Nephron progenitor cell (in vitro differentiated cells): ENCODE measurements at regions not wholly inside any gene's neighbourhood (a gene's known extent, or its start where the extent isn't known, plus 50 kb on each side); places are given as distances from the start of the nearest gene placed in this dataset.
"Not testable (repeated sequence)": the region's sequence is repeated elsewhere in the genome, so short reads cannot be mapped to it uniquely, and the experiment has no call there.

ENCODE experiments used
- DNase-seq: peaks from one replicate; pipeline ENCODE4 v3.0.0; 2021
- H3K27ac Mint-ChIP-seq: 2 replicates; pipeline ENCODE4 v1.8.0; 2021; ENCODE audit warnings: mild to moderate bottlenecking, moderate library complexity, mixed read lengths
- H3K27me3 Mint-ChIP-seq: 2 replicates; pipeline ENCODE4 v1.8.0; 2021; ENCODE audit warnings: mild to moderate bottlenecking, low read depth, mixed read lengths; ENCODE audit not compliant: poor library complexity
- H3K36me3 Mint-ChIP-seq: 2 replicates; pipeline ENCODE4 v1.8.0; 2021; ENCODE audit warnings: low read depth, mixed read lengths
- H3K4me1 Mint-ChIP-seq: 2 replicates; pipeline ENCODE4 v1.8.0; 2021; ENCODE audit warnings: mixed read lengths
- H3K4me3 Mint-ChIP-seq: 2 replicates; pipeline ENCODE4 v1.8.0; 2021; ENCODE audit warnings: mild to moderate bottlenecking, moderate library complexity, mixed read lengths
- H3K9me3 Mint-ChIP-seq: 2 replicates; pipeline ENCODE4 v1.8.0; 2021; ENCODE audit warnings: mild to moderate bottlenecking, moderate library complexity, mixed read lengths
- TF ChIP-seq, protein P1 (sequence below): fragments of 200-600 bp; sonication (generic); IDR thresholded peaks from 2 replicates; pipeline ENCODE4 v1.5.0; 2021; ENCODE audit warnings: antibody characterized with exemption

DNA sequence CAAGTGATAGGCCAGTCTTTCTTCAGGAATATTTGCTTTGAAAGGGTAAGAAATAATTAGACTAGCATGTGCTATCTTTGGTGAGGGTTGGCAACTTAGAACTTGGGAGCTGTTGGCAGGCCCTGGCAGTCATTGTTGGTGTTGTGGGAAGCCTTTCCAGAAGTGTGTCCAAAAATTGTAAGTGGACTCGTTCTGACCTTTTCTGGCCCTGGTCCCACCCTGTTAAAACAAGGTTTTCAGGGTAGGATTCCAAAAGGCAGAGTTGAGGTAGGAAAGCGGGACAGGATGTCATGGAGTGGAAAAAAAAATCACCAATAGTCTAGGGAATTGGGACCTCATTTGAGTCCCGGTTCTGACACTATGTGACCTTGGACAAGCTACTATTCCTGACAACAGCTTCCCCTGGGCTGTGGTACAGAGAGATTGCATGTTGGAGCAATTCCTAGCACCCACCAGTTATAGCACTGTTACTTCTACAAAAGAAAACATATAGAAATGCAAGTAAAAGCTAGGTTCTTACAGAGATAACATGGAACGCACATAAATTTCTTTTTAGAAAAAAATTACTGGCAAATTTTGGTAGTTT is 299.3 kb upstream of the DDI1 start:
- Mint-ChIP-seq H3K27ac (peak overlapping the region; percentile 29), H3K4me3 (no peak overlapping the region), H3K36me3 (peaks cover 6% of the 10 kb centered on the region)

DNA sequence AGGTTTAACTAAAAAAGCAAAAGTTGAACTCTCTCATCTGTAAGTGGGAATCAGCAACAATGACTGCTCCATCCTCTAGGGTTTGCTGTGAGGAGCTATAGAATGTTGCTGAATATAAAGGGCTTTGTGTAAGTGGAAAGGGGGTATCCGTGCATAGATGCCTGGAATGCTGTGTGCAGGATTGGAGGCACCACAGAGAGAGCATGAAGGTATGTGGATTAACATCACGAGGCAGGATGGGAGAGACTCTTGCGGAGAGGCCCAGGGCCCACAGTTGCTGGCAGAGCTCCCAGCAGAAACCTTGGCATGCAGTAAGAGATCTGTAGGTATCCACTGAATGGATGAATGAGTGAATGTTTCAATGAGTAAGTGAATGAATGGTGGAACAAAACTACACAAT is 298.7 kb upstream of the DDI1 start:
- Mint-ChIP-seq H3K36me3 (peaks cover 6% of the 10 kb centered on the region), H3K9me3 (peaks cover 16% of the 10 kb centered on the region), H3K4me3 (peak overlapping the region; percentile 29), H3K27ac (no peak overlapping the region), H3K4me1 (peaks cover 36% of the 10 kb centered on the region), H3K27me3 (no peaks in the 10 kb centered on the region)
- no peak for DNase-seq
- TF ChIP-seq, protein P1, sequence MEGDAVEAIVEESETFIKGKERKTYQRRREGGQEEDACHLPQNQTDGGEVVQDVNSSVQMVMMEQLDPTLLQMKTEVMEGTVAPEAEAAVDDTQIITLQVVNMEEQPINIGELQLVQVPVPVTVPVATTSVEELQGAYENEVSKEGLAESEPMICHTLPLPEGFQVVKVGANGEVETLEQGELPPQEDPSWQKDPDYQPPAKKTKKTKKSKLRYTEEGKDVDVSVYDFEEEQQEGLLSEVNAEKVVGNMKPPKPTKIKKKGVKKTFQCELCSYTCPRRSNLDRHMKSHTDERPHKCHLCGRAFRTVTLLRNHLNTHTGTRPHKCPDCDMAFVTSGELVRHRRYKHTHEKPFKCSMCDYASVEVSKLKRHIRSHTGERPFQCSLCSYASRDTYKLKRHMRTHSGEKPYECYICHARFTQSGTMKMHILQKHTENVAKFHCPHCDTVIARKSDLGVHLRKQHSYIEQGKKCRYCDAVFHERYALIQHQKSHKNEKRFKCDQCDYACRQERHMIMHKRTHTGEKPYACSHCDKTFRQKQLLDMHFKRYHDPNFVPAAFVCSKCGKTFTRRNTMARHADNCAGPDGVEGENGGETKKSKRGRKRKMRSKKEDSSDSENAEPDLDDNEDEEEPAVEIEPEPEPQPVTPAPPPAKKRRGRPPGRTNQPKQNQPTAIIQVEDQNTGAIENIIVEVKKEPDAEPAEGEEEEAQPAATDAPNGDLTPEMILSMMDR = no peak

More for the DNA sequence above, 299.3 kb upstream of the DDI1 start:
- peaks cover 15% of the 10 kb centered on the region for H3K9me3 Mint-ChIP-seq
- H3K4me1 Mint-ChIP-seq = peaks cover 36% of the 10 kb centered on the region
- no peaks in the 10 kb centered on the region for H3K27me3 Mint-ChIP-seq
- TF ChIP-seq, protein P1 = no peak
- no peak for DNase-seq

DNA sequence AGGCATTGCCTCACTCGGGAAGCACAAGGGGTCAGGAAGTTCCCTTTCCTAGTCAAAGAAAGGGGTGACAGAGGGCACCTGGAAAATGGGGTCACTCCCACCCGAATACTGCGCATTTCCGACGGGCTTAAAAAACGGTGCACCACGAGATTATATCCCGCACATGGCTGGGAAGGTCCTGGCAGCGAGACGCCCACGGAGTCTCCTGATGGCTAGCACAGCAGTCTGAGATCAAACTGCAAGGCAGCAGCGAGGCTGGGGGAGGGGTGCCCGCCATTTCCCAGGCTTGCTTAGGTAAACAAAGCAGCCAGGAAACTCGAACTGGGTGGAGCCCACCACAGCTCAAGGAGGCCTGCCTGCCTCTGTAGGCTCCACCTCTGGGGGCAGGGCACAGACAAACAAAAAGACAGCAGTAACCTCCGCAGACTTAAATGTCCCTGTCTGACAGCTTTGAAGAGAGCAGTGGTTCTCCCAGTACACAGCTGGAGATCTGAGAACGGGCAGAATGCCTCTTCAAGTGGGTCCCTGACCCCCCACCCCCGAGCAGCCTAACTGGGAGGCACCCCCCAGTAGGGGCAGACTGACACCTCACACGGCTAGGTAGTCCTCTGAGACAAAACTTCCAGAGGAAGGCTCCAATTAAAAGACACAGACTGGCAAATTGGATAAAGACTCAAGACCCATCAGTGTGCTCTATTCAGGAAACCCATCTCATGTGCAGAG is 297.2 kb upstream of the DDI1 start:
- H3K27ac Mint-ChIP-seq, H3K27me3 Mint-ChIP-seq, H3K36me3 Mint-ChIP-seq: not testable (repeated sequence)
- H3K4me3 Mint-ChIP-seq = peak overlapping the region; percentile 60
- H3K4me1 Mint-ChIP-seq = peaks cover 36% of the 10 kb centered on the region
- peak; percentile 33 for DNase-seq
- peaks cover 21% of the 10 kb centered on the region for H3K9me3 Mint-ChIP-seq

DNA sequence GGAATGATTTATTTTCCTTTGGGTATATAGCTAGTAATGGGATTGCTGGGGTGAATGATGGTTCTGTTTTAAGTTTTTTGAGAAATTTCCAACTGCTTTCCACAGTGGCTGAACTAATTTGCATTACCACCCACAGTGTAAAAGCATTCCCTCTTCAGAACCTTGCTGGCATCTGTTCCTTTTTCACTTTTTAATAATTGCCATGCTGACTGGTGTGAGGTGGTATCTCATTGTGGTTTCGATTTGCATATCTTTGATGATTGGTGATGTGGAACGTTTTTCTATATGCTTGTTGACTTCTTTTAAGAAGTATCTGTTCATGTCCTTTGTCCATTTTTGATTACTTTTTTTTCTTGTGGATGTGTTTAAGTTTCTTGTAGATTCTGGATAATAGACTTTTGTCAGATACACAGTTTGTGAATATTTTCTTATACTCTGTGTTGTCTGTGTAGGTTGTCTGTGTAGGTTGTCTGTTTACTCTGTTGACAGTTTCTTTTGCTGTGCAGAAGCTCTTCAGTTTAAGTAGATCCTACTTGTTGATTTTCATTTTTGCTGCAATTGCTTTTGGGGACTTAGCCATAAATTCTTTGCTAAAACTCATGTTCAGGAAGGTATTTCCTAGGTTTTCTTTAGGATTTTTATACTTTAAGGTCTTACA is 291.8 kb upstream of the DDI1 start:
- TF ChIP-seq, protein P1 = no peak
- H3K9me3 Mint-ChIP-seq = peaks cover 45% of the 10 kb centered on the region
- no peak overlapping the region for H3K4me3 Mint-ChIP-seq
- no peaks in the 10 kb centered on the region for H3K27me3 Mint-ChIP-seq
- peaks cover 2% of the 10 kb centered on the region for H3K4me1 Mint-ChIP-seq
- H3K27ac Mint-ChIP-seq = no peak overlapping the region
- no peak for DNase-seq
- H3K36me3 Mint-ChIP-seq = peaks cover 2% of the 10 kb centered on the region

DNA sequence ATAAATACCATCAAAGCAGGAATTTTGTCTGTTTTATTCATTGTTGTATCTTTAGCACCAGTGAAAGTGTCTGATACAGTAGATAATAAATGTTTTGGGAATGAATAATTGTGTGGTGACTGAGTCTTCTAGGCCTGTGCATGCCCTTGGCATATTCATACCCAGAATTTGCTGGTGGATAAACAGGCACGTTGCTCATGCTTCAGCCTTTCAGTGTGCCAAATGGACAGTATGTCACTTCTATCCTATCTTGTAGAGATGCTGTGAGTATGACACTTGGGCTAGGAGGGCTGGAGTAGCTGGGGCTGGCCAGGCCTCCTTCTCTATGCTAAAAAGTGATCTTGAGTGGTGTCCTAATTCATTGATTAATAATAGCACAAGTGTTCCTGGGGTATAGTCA is 287.3 kb upstream of the DDI1 start:
- H3K36me3 Mint-ChIP-seq = no peaks in the 10 kb centered on the region
- TF ChIP-seq, protein P1 = no peak
- peaks cover 31% of the 10 kb centered on the region for H3K9me3 Mint-ChIP-seq

DNA sequence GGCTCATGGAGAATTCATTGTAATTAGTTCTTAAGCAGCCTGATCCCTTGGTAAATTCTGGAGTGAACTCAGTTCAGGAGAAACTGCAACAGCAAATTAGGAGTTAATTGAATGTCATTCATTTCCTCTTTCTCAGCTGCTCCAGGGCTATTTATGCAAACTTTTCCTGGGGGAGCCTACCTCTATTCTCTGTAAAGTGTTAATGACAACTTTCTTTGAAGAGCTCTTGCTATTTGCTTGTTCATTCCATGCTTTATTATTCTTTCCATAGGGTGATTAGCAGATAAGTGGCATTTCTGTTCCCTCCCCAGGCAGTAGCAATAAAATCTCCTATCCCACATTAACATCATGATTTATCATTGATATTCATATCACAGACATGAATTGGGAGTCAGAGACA is 267.6 kb upstream of the DDI1 start:
- Mint-ChIP-seq H3K27ac (no peak overlapping the region), H3K27me3 (peaks cover 13% of the 10 kb centered on the region), H3K4me3 (no peak overlapping the region), H3K9me3 (no peaks in the 10 kb centered on the region), H3K4me1 (no peaks in the 10 kb centered on the region), H3K36me3 (no peaks in the 10 kb centered on the region)
- TF ChIP-seq, protein P1 = no peak
- no peak for DNase-seq

More for the DNA sequence above, 287.3 kb upstream of the DDI1 start:
- H3K4me1 Mint-ChIP-seq = no peaks in the 10 kb centered on the region
- H3K27ac Mint-ChIP-seq = no peak overlapping the region
- peaks cover 4% of the 10 kb centered on the region for H3K27me3 Mint-ChIP-seq
- no peak overlapping the region for H3K4me3 Mint-ChIP-seq
- no peak for DNase-seq
